ENCODE measurements at regions not wholly inside any gene's neighbourhood (a gene's known extent, or its start where the extent isn't known, plus 50 kb on each side); places are given as distances from the start of the nearest gene placed in this dataset.

DNA sequence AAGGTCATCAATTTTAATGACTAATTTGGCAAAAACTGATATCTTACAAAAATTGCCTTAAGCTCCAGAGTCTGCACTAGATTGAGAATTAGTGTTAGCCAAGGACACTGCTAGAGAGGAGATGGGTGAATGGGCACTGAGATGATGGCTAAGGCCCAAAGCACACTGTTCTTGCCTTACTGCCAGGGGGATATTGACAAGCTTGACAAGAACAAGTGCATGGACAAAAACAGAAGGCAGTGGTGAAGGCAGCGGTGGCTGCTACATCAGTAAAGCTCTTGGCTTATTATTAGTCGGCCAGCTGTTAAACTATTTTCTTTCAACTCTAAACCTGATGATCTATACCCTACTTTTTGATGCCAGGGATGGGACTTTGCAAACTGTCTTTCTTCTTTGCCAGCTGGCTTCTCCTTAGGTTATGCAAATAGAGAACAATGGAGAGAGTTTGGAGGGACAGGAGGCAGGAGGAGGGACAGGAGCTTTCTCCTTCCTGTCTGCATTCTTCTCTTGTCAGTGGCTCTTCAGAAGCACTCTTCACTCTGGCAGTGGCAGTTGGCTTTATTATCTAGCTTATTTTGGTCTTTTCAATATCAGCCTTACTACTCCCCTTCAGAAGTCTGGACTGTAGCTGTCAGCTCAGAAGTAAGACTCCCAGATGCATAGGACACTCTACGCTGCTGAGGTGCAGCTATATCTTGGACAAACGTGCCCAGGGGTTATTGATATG lies 853.5 kb upstream of the TMPRSS15 start:
- no peak overlapping the region for H3K4me3 ChIP-seq
- DNase-seq (ENCODE audit: extremely low spot score) = no peak
- 61% methylated on average over 4 of the region's 4 CpGs for WGBS
- H3K27me3 ChIP-seq = no peaks in the 10 kb centered on the region
- no peak overlapping the region for H3K27ac ChIP-seq (replicated peaks in 1 of 4)
- H3K9me3 ChIP-seq = no peaks in the 10 kb centered on the region
- no peaks in the 10 kb centered on the region for H3K4me1 ChIP-seq
- no peaks in the 10 kb centered on the region for H3K36me3 ChIP-seq
- intact Hi-C loops (cut with DNase I) = no loop called here
- no peak for TF ChIP-seq POLR2AphosphoS5 (IDR thresholded peaks at IDR 0.05)
- TF ChIP-seq, protein P1, sequence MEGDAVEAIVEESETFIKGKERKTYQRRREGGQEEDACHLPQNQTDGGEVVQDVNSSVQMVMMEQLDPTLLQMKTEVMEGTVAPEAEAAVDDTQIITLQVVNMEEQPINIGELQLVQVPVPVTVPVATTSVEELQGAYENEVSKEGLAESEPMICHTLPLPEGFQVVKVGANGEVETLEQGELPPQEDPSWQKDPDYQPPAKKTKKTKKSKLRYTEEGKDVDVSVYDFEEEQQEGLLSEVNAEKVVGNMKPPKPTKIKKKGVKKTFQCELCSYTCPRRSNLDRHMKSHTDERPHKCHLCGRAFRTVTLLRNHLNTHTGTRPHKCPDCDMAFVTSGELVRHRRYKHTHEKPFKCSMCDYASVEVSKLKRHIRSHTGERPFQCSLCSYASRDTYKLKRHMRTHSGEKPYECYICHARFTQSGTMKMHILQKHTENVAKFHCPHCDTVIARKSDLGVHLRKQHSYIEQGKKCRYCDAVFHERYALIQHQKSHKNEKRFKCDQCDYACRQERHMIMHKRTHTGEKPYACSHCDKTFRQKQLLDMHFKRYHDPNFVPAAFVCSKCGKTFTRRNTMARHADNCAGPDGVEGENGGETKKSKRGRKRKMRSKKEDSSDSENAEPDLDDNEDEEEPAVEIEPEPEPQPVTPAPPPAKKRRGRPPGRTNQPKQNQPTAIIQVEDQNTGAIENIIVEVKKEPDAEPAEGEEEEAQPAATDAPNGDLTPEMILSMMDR (IDR thresholded peaks at IDR 0.05) = no peak

DNA sequence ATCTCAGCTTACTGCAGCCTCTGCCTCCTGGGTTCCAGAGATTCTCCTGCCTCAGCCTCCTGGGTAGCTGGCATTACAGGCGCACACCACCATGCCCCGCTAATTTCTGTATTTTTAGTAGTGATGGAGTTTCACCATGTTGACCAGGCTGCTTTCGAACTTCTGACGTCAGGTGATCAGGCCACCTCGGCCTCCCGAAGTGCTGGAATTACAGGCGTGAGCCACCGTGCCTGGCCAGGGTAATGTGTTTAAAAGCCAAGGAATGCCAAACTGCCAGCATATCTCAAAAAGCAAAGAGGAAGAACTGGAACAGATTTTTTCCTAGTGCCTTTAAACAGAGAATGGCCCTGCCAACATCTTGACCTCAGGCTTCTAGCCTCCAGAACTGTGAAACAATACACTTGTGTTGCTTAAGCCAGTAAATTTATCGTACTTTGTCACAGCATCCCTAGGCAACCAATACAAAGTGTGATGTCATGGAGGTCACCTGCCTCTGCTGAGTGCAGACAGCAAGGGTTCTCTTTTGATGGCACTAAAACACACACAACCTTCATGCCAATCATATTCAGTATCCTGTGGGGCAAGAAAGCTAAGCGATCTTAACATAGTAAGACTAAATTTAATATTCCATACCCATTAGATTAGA lies 858.3 kb upstream of the TMPRSS15 start:
- Histone ChIP-seq H3K4me1 (no peaks in the 10 kb centered on the region), H3K9me3 (no peaks in the 10 kb centered on the region), H3K27me3 (no peaks in the 10 kb centered on the region), H3K27ac (replicated peaks in 1 of 4) (no peak overlapping the region), H3K4me3 (no peak overlapping the region), H3K36me3 (no peaks in the 10 kb centered on the region)
- 69% methylated on average over 10 of the region's 10 CpGs for WGBS
- TF ChIP-seq EP300 (IDR thresholded peaks at IDR 0.05) = no peak
- no peak for TF ChIP-seq POLR2A (IDR thresholded peaks at IDR 0.05; ENCODE audit: low read depth)
- TF ChIP-seq, protein P1 (IDR thresholded peaks at IDR 0.05) = no peak
- TF ChIP-seq POLR2AphosphoS5 (IDR thresholded peaks at IDR 0.05) = no peak
- DNase-seq (ENCODE audit: extremely low spot score) = no peak
- intact Hi-C loops (cut with DNase I) = no loop called here

DNA sequence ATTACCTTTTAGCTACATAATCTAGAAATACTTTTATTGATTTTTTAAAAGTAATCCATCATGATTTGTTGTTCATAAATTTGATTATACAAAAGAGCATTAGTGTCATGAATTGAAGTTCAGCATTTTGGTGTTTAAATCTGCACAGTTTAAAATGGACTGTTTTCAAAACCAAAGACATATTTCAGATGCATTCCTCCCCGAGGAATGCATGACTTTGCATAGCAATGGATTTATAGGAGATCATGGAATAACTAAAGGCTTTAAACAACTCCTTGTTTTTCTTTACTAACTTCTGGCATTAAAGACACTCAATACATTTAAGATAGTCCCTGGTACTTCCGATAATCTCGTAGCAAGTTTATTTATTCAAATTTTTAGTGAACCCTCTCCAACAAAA lies 863.1 kb upstream of the TMPRSS15 start:
- Histone ChIP-seq H3K27ac (replicated peaks in 1 of 4) (no peak overlapping the region), H3K4me3 (no peak overlapping the region), H3K27me3 (no peaks in the 10 kb centered on the region), H3K9me3 (no peaks in the 10 kb centered on the region), H3K36me3 (no peaks in the 10 kb centered on the region), H3K4me1 (no peaks in the 10 kb centered on the region)
- no peak for DNase-seq (ENCODE audit: extremely low spot score)
- TF ChIP-seq EP300 (IDR thresholded peaks at IDR 0.05) (no peak), POLR2AphosphoS5 (IDR thresholded peaks at IDR 0.05) (no peak), POLR2A (IDR thresholded peaks at IDR 0.05; ENCODE audit: low read depth) (no peak)
- TF ChIP-seq, protein P1 (IDR thresholded peaks at IDR 0.05) = no peak
- 68% methylated on average over 3 of the region's 3 CpGs for WGBS
- intact Hi-C loops (cut with DNase I) = no loop called here

DNA sequence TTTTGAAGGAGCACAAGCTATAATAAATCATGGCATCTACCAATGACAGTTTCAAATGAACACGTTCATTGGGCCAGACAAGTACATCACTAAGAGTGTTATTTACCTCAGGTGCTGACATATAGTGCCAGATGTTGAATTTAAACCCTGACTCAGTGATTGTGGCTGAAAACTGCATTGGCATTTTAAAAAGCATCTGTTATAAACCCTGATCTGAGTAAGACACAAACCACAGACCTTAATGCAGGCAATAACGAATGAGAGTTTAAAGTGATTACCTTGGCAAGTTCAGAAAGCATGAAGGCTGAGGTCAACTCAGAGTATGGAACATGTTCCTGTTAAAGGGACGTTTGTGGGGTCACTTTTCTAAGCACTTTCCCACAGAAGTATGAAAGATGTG lies 865.1 kb upstream of the TMPRSS15 start:
- TF ChIP-seq EP300 (IDR thresholded peaks at IDR 0.05) = no peak
- TF ChIP-seq, protein P1 (IDR thresholded peaks at IDR 0.05) = no peak
- no peak for TF ChIP-seq POLR2A (IDR thresholded peaks at IDR 0.05; ENCODE audit: low read depth)
- TF ChIP-seq POLR2AphosphoS5 (IDR thresholded peaks at IDR 0.05) = no peak
- no peak for DNase-seq (ENCODE audit: extremely low spot score)
- no peaks in the 10 kb centered on the region for H3K4me1 ChIP-seq
- intact Hi-C loops (cut with DNase I) = no loop called here
- H3K9me3 ChIP-seq = no peaks in the 10 kb centered on the region
- H3K27me3 ChIP-seq = no peaks in the 10 kb centered on the region
- no peak overlapping the region for H3K27ac ChIP-seq (replicated peaks in 1 of 4)
- 21% methylated on average over 3 of the region's 3 CpGs for WGBS
- no peak overlapping the region for H3K4me3 ChIP-seq
- H3K36me3 ChIP-seq = no peaks in the 10 kb centered on the region
